Stomach (tissue), 8 donors: ENCODE measurements at regions not wholly inside any gene's neighbourhood (a gene's known extent, or its start where the extent isn't known, plus 50 kb on each side); places are given as distances from the start of the nearest gene placed in this dataset.

ENCODE experiments used
- DNase-seq, 2 donors: peaks; one replicate each; pipeline versions ENCODE4 v3.0.0 to v3.0.0-alpha.2; 2013 to 2019
- H3K27ac ChIP-seq, 5 donors: fragments of 200-600 bp in 4 of 5; sonication (generic) in 4 of 5; one replicate each; pipeline ENCODE4 v1.5.1; 2013 to 2019; ENCODE audit warnings: mild to moderate bottlenecking in 1 of 5, moderate library complexity in 1 of 5
- H3K27me3 ChIP-seq, 3 donors: fragments of 200-600 bp; sonication (generic); one replicate each; pipeline ENCODE4 v1.5.1; 2017 to 2019; ENCODE audit warnings: mixed run types in 1 of 3
- H3K36me3 ChIP-seq, 4 donors: fragments of 200-600 bp; sonication (generic); 1 replicate in 3 of 4; 2 replicates in 1 of 4; pipeline ENCODE4 v1.5.1; 2016 to 2019
- H3K4me1 ChIP-seq, 4 donors: fragments of 200-600 bp; sonication (generic); one replicate each; pipeline ENCODE4 v1.5.1; 2016 to 2019
- H3K4me3 ChIP-seq, 4 donors: fragments of 200-600 bp; sonication (generic) in 3 of 4; one replicate each; pipeline ENCODE4 v1.5.1; 2016 to 2019; ENCODE audit warnings: mild to moderate bottlenecking in 1 of 4
- H3K9me3 ChIP-seq, 4 donors: fragments of 200-600 bp; sonication (generic); one replicate each; pipeline ENCODE4 v1.5.1; 2016 to 2019
- CTCF ChIP-seq, 7 experiments: fragments of 450-650 bp in 4 of 7; fragments of 200-600 bp in 3 of 7; sonication (generic) in 3 of 7; IDR thresholded peaks; one replicate each; pipeline ENCODE4 v1.5.1; 2016 to 2019; ENCODE audit warnings: antibody characterized with exemption in 7 of 7, control low read depth in 2 of 7, mild to moderate bottlenecking in 1 of 7
- EP300 ChIP-seq: sonication (generic); formaldehyde crosslinking; IDR thresholded peaks from one replicate; pipeline ENCODE4 v1.6.1; 2017; ENCODE audit warnings: antibody characterized with exemption
- POLR2A ChIP-seq, 4 donors: fragments of 450-650 bp; IDR thresholded peaks; one replicate each; pipeline ENCODE4 v1.6.1; 2016; ENCODE audit warnings: antibody characterized with exemption in 4 of 4, control low read depth in 2 of 4, mild to moderate bottlenecking in 1 of 4, moderate library complexity in 1 of 4
- POLR2AphosphoS5 ChIP-seq, 3 donors: sonication (generic); formaldehyde crosslinking; IDR thresholded peaks; one replicate each; pipeline ENCODE4 v1.6.1; 2016; ENCODE audit warnings: antibody characterized with exemption in 3 of 3
- WGBS, 5 donors: extraction: QIAGEN DNeasy Blood & Tissue Kit in 3 of 5; methylation state at CpG; one replicate each; pipeline versions ENCODE4 v1.1.5 to v1.1.7; 2013 to 2018; 5-methylcytosine and 5-hydroxymethylcytosine counted together
- intact Hi-C: fragments of 100-400 bp; cut with DNase I; formaldehyde crosslinking; loops from one replicate; pipeline ENCODE4 v1.15.1; 2023; ENCODE audit warnings: low total_unique reads
- donor health status: healthy with polysubstance abuse.
- donor health status: Bipolar disorder and iron deficiency.
- donor health status: healthy.

GRCh38 chr1:56240400-56240799 lies 339.0 kb downstream of the PLPP3 start:
- intact Hi-C loops, result no loop called here
- 0 to 52% (median 25%) methylated on average over 1 of the region's 1 CpG for WGBS, 5 donors
- TF ChIP-seq POLR2A (IDR thresholded peaks at IDR 0.05) (no peak), EP300 (no peak), POLR2AphosphoS5 (IDR thresholded peaks at IDR 0.05) (no peak), CTCF (IDR thresholded peaks at IDR 0.05) (no peak)

GRCh38 chr1:56237491-56238064 lies 341.8 kb downstream of the PLPP3 start:
- no peak for TF ChIP-seq EP300
- no peak for TF ChIP-seq POLR2A (IDR thresholded peaks at IDR 0.05)
- TF ChIP-seq POLR2AphosphoS5 (IDR thresholded peaks at IDR 0.05), result no peak
- Histone ChIP-seq H3K27ac (no peak overlapping the region), H3K36me3 (no peaks in the 10 kb centered on the region), H3K9me3 (peaks cover 0 to 17% (median 3%) of the 10 kb centered on the region in 4 donors), H3K27me3 (no peaks in the 10 kb centered on the region), H3K4me1 (no peaks in the 10 kb centered on the region), H3K4me3 (no peak overlapping the region)
- intact Hi-C loops, result no loop called here
- DNase-seq, result no peak
- 81 to 91% (median 84%) methylated on average over 4 of the region's 4 CpGs for WGBS, 5 donors

More at GRCh38 chr1:56240400-56240799, 339.0 kb downstream of the PLPP3 start:
- DNase-seq, result no peak
- H3K4me1 ChIP-seq, result no peaks in the 10 kb centered on the region
- peaks cover 0 to 17% (median 3%) of the 10 kb centered on the region in 4 donors for H3K9me3 ChIP-seq
- no peak overlapping the region for H3K4me3 ChIP-seq
- no peak overlapping the region for H3K27ac ChIP-seq
- no peaks in the 10 kb centered on the region for H3K36me3 ChIP-seq
- H3K27me3 ChIP-seq, result no peaks in the 10 kb centered on the region

- intact Hi-C loops, result no loop called here
- no peak overlapping the region for H3K27ac ChIP-seq
- no peaks in the 10 kb centered on the region for H3K36me3 ChIP-seq
- H3K9me3 ChIP-seq, result peaks cover 0 to 8% (median 2%) of the 10 kb centered on the region in 4 donors
- WGBS, 5 donors, result 89 to 94% (median 91%) methylated on average over 4 of the region's 4 CpGs
- no peaks in the 10 kb centered on the region for H3K27me3 ChIP-seq
- no peak for TF ChIP-seq POLR2AphosphoS5 (IDR thresholded peaks at IDR 0.05)
- TF ChIP-seq CTCF (IDR thresholded peaks at IDR 0.05), result no peak
- no peak for TF ChIP-seq EP300
- TF ChIP-seq POLR2A (IDR thresholded peaks at IDR 0.05), result no peak
- no peaks in the 10 kb centered on the region for H3K4me1 ChIP-seq
- no peak for DNase-seq
- no peak overlapping the region for H3K4me3 ChIP-seq
These were observed 342.7 kb downstream of the PLPP3 start for GRCh38 chr1:56236688-56237087.

GRCh38 chr1:56235909-56236510 lies 343.4 kb downstream of the PLPP3 start:
- Histone ChIP-seq H3K27me3 (no peaks in the 10 kb centered on the region), H3K9me3 (peaks cover 0 to under 1% (median 0%) of the 10 kb centered on the region in 4 donors), H3K36me3 (no peaks in the 10 kb centered on the region), H3K27ac (no peak overlapping the region), H3K4me3 (no peak overlapping the region), H3K4me1 (no peaks in the 10 kb centered on the region)
- no peak for DNase-seq
- 67 to 83% (median 74%) methylated on average over 2 of the region's 2 CpGs for WGBS, 5 donors
- TF ChIP-seq CTCF (IDR thresholded peaks at IDR 0.05) (no peak), POLR2A (IDR thresholded peaks at IDR 0.05) (no peak), EP300 (no peak), POLR2AphosphoS5 (IDR thresholded peaks at IDR 0.05) (no peak)
- intact Hi-C loops, result no loop called here

GRCh38 chr1:56229186-56229585 lies 350.2 kb downstream of the PLPP3 start:
- intact Hi-C loops, result no loop called here
- DNase-seq, result peak in 1 of 2 donors; percentile 51
- no peaks in the 10 kb centered on the region for H3K36me3 ChIP-seq
- H3K4me3 ChIP-seq, result no peak overlapping the region
- H3K27me3 ChIP-seq, result no peaks in the 10 kb centered on the region
- no peak overlapping the region for H3K27ac ChIP-seq
- H3K9me3 ChIP-seq, result no peaks in the 10 kb centered on the region
- WGBS, 5 donors, result 53 to 64% (median 61%) methylated on average over 8 of the region's 8 CpGs
- no peaks in the 10 kb centered on the region for H3K4me1 ChIP-seq
- TF ChIP-seq POLR2A (IDR thresholded peaks at IDR 0.05) (no peak), CTCF (IDR thresholded peaks at IDR 0.05) (no peak), POLR2AphosphoS5 (IDR thresholded peaks at IDR 0.05) (no peak), EP300 (no peak)
